DND-41 (cell line): ENCODE measurements at regions not wholly inside any gene's neighbourhood (a gene's known extent, or its start where the extent isn't known, plus 50 kb on each side); places are given as distances from the start of the nearest gene placed in this dataset.

Experiments used
- ATAC-seq: fragments of 200-7000 bp; cut with Tn5 transposase; 3 replicates; pipeline ENCODE4 v1.9.1; 2021; ENCODE audit warnings: low read depth; ENCODE audit not compliant: insufficient read depth
- DNase-seq: peaks from one replicate; pipeline ENCODE4 v3.0.0-alpha.2; 2020
- H2AFZ ChIP-seq: 2 replicates; pipeline ENCODE4 v1.6.0; 2012; ENCODE audit warnings: low read depth, low read length
- H3K27ac ChIP-seq: 2 replicates; pipeline ENCODE4 v1.5.1; 2012; ENCODE audit warnings: low read length, inconsistent platforms
- H3K27me3 ChIP-seq: fragments of 200-600 bp; sonication (generic); 2 replicates; pipeline ENCODE4 v1.6.0; 2012; ENCODE audit warnings: low read length, mild to moderate bottlenecking, inconsistent platforms; ENCODE audit not compliant: insufficient read depth, poor library complexity
- H3K36me3 ChIP-seq: 2 replicates; pipeline ENCODE4 v1.5.1; 2012; ENCODE audit warnings: low read length, inconsistent platforms; ENCODE audit not compliant: insufficient read depth
- H3K4me1 ChIP-seq: 2 replicates; pipeline ENCODE4 v1.5.1; 2012; ENCODE audit warnings: mild to moderate bottlenecking, low read length; ENCODE audit not compliant: insufficient read depth
- H3K4me2 ChIP-seq: 2 replicates; pipeline ENCODE4 v1.6.0; 2012; ENCODE audit warnings: mild to moderate bottlenecking, moderate library complexity, low read length, inconsistent platforms; ENCODE audit not compliant: insufficient read depth
- H3K4me3 ChIP-seq, 2 experiments: fragments of 200-600 bp in 1 of 2; shearing (Covaris generic) in 1 of 2; 2 replicates each; pipeline ENCODE4 v1.5.1; 2012 to 2016; ENCODE audit warnings: inconsistent platforms in 2 of 2, low read length in 2 of 2, mild to moderate bottlenecking in 2 of 2, low read depth in 1 of 2, moderate library complexity in 1 of 2
- H3K79me2 ChIP-seq: 2 replicates; pipeline ENCODE4 v1.6.0; 2012; ENCODE audit warnings: low read length, inconsistent platforms; ENCODE audit not compliant: insufficient read depth
- H3K9ac ChIP-seq: 2 replicates; pipeline ENCODE4 v1.6.0; 2012; ENCODE audit warnings: low read depth, mild to moderate bottlenecking, inconsistent platforms, low read length, moderate library complexity
- H3K9me3 ChIP-seq: 2 replicates; pipeline ENCODE4 v1.5.1; 2012; ENCODE audit warnings: low read length, moderate library complexity, mild to moderate bottlenecking, inconsistent platforms; ENCODE audit not compliant: insufficient read depth, severe bottlenecking
- H4K20me1 ChIP-seq: 2 replicates; pipeline ENCODE4 v1.6.0; 2012; ENCODE audit warnings: low read length; ENCODE audit not compliant: insufficient read depth
- EZH2 ChIP-seq: IDR thresholded peaks from 3 replicates; pipeline ENCODE4 v1.6.1; 2012; ENCODE audit warnings: borderline replicate concordance, low read depth, mild to moderate bottlenecking, moderate library complexity, low read length, inconsistent platforms; ENCODE audit not compliant: severe bottlenecking
- TF ChIP-seq, protein P1 (sequence below): IDR thresholded peaks from 2 replicates; pipeline ENCODE4 v1.5.1; 2012; ENCODE audit warnings: borderline replicate concordance, low read length, moderate library complexity, mild to moderate bottlenecking; ENCODE audit not compliant: poor library complexity, severe bottlenecking; ENCODE audit errors: extremely low read depth

GRCh38 chr12:17142856-17143255 lies 536.9 kb upstream of the LMO3 start:
- no peak for DNase-seq
- Histone ChIP-seq H3K9me3 (no peaks in the 10 kb centered on the region), H3K4me1 (no peaks in the 10 kb centered on the region), H3K27ac (no peak overlapping the region), H4K20me1 (no peaks in the 10 kb centered on the region), H3K27me3 (no peaks in the 10 kb centered on the region), H3K4me2 (no peak overlapping the region), H2AFZ (no peak overlapping the region), H3K4me3 (no peak overlapping the region), H3K9ac (no peak overlapping the region), H3K36me3 (no peaks in the 10 kb centered on the region), H3K79me2 (no peaks in the 10 kb centered on the region)
- no peak for ATAC-seq
- TF ChIP-seq, protein P1, sequence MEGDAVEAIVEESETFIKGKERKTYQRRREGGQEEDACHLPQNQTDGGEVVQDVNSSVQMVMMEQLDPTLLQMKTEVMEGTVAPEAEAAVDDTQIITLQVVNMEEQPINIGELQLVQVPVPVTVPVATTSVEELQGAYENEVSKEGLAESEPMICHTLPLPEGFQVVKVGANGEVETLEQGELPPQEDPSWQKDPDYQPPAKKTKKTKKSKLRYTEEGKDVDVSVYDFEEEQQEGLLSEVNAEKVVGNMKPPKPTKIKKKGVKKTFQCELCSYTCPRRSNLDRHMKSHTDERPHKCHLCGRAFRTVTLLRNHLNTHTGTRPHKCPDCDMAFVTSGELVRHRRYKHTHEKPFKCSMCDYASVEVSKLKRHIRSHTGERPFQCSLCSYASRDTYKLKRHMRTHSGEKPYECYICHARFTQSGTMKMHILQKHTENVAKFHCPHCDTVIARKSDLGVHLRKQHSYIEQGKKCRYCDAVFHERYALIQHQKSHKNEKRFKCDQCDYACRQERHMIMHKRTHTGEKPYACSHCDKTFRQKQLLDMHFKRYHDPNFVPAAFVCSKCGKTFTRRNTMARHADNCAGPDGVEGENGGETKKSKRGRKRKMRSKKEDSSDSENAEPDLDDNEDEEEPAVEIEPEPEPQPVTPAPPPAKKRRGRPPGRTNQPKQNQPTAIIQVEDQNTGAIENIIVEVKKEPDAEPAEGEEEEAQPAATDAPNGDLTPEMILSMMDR = no peak
- no peak for TF ChIP-seq EZH2

DNA sequence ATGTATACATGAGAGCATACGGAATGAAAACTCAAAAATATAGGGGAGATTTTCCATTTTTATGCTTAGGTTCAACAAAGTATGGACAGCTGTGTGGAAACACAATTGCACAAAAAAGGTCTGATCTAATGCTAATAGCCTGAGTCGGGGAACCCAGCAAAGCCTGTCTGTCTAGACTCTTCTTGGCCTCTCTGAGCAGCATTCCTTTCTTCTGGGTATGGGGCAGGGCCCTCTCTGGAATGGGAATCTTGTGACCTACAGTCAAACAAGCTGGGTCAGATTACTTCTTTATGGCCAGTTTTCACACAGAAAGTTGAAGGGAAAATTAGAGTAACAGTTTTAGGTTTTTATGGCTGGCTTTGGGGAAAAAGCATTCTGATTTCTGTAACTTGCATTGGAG lies 534.0 kb upstream of the LMO3 start:
- H3K9ac ChIP-seq = no peak overlapping the region
- H3K27ac ChIP-seq = no peak overlapping the region
- ATAC-seq (no peak), DNase-seq (no peak)
- no peaks in the 10 kb centered on the region for H4K20me1 ChIP-seq
- H3K4me1 ChIP-seq = no peaks in the 10 kb centered on the region
- H2AFZ ChIP-seq = no peak overlapping the region
- no peak for TF ChIP-seq EZH2
- TF ChIP-seq, protein P1 = no peak
- H3K79me2 ChIP-seq = no peaks in the 10 kb centered on the region
- H3K4me2 ChIP-seq = no peak overlapping the region
- no peaks in the 10 kb centered on the region for H3K36me3 ChIP-seq
- no peak overlapping the region for H3K4me3 ChIP-seq
- H3K27me3 ChIP-seq = no peaks in the 10 kb centered on the region
- no peaks in the 10 kb centered on the region for H3K9me3 ChIP-seq

DNA sequence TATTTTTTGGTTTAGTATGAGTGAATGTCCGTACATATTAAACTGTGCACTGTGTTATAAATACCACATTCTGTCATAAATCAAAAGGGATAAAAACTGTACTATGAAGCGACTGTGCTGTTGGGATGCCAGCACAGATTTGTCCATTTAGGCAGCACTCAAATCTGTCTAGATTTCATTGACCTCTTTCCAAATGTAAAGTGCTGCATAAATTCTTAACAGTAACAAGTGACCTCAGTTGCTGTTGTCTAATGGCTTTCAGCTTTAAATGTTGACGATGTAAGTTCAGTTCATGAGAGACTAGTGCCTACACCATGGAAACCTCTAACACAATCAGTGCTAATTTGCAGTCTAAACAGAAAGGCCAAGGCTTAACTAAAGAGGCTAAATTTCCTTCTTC lies 531.4 kb upstream of the LMO3 start:
- Histone ChIP-seq H3K79me2 (no peaks in the 10 kb centered on the region), H3K4me1 (no peaks in the 10 kb centered on the region), H3K4me2 (no peak overlapping the region), H3K27me3 (no peaks in the 10 kb centered on the region), H4K20me1 (no peaks in the 10 kb centered on the region), H3K9ac (no peak overlapping the region), H3K36me3 (no peaks in the 10 kb centered on the region), H3K27ac (no peak overlapping the region), H3K9me3 (no peaks in the 10 kb centered on the region), H3K4me3 (no peak overlapping the region), H2AFZ (no peak overlapping the region)
- DNase-seq (no peak), ATAC-seq (no peak)
- no peak for TF ChIP-seq EZH2
- TF ChIP-seq, protein P1 = no peak

DNA sequence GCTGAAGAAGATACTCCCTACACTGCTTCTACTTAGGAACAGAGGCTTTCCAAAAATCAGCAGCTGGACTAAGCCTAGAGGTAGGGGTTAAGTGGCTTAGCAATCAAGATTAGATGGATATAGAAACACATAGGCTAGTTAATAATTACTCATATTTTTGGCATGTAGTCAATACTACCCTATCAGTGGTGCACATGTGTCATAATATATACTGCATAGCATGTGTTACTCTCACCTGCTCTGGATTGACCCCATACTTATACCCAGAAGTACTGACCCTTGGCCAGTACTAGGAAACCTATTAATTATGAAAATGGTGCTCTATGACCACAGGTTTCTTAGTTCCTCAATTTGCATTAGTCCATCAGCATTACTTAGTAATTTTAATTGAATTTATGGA lies 528.4 kb upstream of the LMO3 start:
- Histone ChIP-seq H3K36me3 (no peaks in the 10 kb centered on the region), H2AFZ (no peak overlapping the region), H3K4me1 (no peaks in the 10 kb centered on the region), H3K9ac (no peak overlapping the region), H3K4me3 (no peak overlapping the region), H3K27ac (no peak overlapping the region), H3K4me2 (no peak overlapping the region), H4K20me1 (no peaks in the 10 kb centered on the region), H3K9me3 (no peaks in the 10 kb centered on the region), H3K79me2 (no peaks in the 10 kb centered on the region), H3K27me3 (no peaks in the 10 kb centered on the region)
- DNase-seq (no peak), ATAC-seq (no peak)
- TF ChIP-seq EZH2 = no peak
